ENCODE measurements at regions not wholly inside any gene's neighbourhood (a gene's known extent, or its start where the extent isn't known, plus 50 kb on each side); places are given as distances from the start of the nearest gene placed in this dataset.
"Not testable (repeated sequence)": the region's sequence is repeated elsewhere in the genome, so short reads cannot be mapped to it uniquely, and the experiment has no call there.

- H3K4me3 ChIP-seq (ENCODE audit: low read depth, low read length), result no peak overlapping the region
- no peak for DNase-seq (ENCODE audit: low read depth)
- TF ChIP-seq POLR2A (IDR thresholded peaks at IDR 0.05; ENCODE audit: extremely low read depth, insufficient read length) (no peak), CTCF (IDR thresholded peaks at IDR 0.05; ENCODE audit: low read depth, low read length) (no peak)
Measured at GRCh38 chr14:23883684-23884540, 69.7 kb upstream of the DHRS4 start.

- H3K4me3 ChIP-seq (ENCODE audit: low read depth, low read length), result no peak overlapping the region
- TF ChIP-seq MYC (IDR thresholded peaks at IDR 0.05; ENCODE audit: low read depth, low read length) (no peak), MAX (IDR thresholded peaks at IDR 0.05; ENCODE audit: low read depth, low read length) (no peak), POLR2A (IDR thresholded peaks at IDR 0.05; ENCODE audit: extremely low read depth, insufficient read length) (no peak), CTCF (IDR thresholded peaks at IDR 0.05; ENCODE audit: low read depth, low read length) (no peak)
- no peak for DNase-seq (ENCODE audit: low read depth)
Measured at GRCh38 chr14:23884541-23884904, 69.0 kb upstream of the DHRS4 start.

DNA sequence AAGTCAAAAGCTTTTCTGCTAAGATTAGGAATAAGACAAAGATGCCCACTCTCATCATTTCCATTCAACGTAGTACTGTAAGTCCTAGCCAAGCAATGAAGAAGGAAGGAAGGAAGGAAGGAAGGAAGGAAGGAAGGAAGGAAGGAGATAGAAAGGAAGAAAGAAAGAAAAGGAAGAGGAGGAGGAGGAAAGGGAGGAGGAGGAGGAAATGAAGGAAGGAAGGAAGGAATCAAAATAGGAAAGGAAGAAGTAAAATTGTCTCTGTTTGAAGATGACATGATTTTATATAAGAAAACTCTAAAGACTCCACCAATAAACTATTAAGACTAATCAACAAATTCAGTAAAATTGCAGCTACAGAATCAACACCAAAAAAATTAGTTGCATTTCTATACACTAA lies 66.0 kb upstream of the DHRS4 start:
- no peak overlapping the region for H3K4me3 ChIP-seq (ENCODE audit: low read depth, low read length)
- no peak for TF ChIP-seq MAX (IDR thresholded peaks at IDR 0.05; ENCODE audit: low read depth, low read length)
- no peak for TF ChIP-seq MYC (IDR thresholded peaks at IDR 0.05; ENCODE audit: low read depth, low read length)
- no peak for TF ChIP-seq POLR2A (IDR thresholded peaks at IDR 0.05; ENCODE audit: extremely low read depth, insufficient read length)
- no peak for TF ChIP-seq CTCF (IDR thresholded peaks at IDR 0.05; ENCODE audit: low read depth, low read length)
- DNase-seq (ENCODE audit: low read depth), result no peak

DNA sequence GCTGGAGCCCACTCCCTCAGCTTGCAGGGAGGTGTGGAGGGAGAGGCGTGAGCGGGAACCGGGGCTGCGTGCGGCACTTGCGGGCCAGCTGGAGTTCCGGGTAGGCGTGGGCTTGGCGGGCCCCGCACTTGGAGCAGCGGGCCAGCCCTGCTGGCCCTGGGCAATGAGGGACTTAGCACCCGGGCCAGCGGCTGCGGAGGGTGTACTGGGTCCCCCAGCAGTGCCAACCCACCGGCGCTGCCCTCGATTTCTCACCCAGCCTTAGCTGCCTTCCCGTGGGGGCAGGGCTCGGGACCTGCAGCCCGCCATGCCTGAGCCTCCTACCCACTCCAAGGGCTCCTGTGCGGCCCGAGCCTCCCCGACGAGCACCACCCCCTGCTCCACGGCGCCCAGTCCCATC lies 61.9 kb upstream of the DHRS4 start:
- DNase-seq (ENCODE audit: low read depth); H3K4me3 ChIP-seq (ENCODE audit: low read depth, low read length): not testable (repeated sequence)

- H3K4me3 ChIP-seq (ENCODE audit: low read depth, low read length); DNase-seq (ENCODE audit: low read depth): not testable (repeated sequence)
Measured at GRCh38 chr14:23892289-23892688, 61.3 kb upstream of the DHRS4 start.

DNA sequence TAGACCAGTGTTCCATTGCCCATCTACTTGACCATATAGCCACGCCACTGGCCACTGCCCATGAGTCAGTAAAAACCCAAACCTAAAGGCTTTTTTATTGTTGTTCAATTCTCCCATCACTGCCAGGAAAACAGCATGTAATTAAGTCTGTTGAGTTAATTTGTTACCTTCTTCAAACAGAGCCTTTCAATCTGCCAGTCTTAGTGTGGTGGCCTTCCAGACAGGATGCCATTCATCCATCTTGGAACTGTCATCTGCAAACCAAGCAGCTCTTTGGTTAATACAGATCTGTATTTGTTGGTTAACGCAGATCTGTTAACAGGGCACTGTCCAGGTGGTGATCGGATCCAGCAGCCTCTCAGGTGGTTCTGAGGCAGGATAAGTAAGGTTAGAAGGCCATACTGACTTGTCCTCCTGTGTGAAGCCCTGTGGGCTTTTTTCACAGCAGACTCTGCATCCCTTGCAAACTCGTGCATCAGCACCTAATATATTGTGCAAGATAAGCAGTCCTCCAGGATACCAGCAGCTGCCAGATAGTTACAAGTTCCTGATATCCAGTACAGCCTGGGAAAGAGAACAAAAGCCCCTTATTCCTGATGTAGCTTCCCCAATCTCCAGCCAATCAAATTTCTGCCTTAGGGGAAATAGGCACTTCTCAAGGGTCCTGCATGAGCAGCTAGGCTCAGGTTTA lies 59.1 kb upstream of the DHRS4 start:
- no peak overlapping the region for H3K4me3 ChIP-seq (ENCODE audit: low read depth, low read length)
- TF ChIP-seq CTCF (IDR thresholded peaks at IDR 0.05; ENCODE audit: low read depth, low read length) (no peak), POLR2A (IDR thresholded peaks at IDR 0.05; ENCODE audit: extremely low read depth, insufficient read length) (no peak)
- no peak for DNase-seq (ENCODE audit: low read depth)

DNA sequence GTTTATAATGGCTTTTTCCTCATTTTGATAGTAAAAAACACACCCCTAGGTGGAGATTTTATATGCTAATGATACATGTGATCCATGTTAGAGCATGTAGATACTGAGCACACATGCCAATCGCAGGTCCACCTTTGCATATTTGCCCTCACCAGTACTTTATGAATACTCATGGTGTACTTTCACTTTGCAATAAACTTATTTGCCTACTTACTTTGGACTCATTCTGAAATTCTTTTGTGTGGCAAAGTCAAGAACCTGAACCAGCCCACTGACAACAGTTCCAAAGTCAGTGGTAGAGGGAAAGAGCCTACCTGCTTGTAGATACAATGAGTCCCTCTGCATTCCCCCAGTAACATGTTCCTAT lies 58.5 kb upstream of the DHRS4 start:
- H3K4me3 ChIP-seq (ENCODE audit: low read depth, low read length), result no peak overlapping the region
- TF ChIP-seq MAX (IDR thresholded peaks at IDR 0.05; ENCODE audit: low read depth, low read length) (no peak), MYC (IDR thresholded peaks at IDR 0.05; ENCODE audit: low read depth, low read length) (no peak), POLR2A (IDR thresholded peaks at IDR 0.05; ENCODE audit: extremely low read depth, insufficient read length) (no peak), CTCF (IDR thresholded peaks at IDR 0.05; ENCODE audit: low read depth, low read length) (no peak)
- no peak for DNase-seq (ENCODE audit: low read depth)

Measured in NB4 (cell line).